Neuronal stem cell (in vitro differentiated cells): ENCODE measurements at regions not wholly inside any gene's neighbourhood (a gene's known extent, or its start where the extent isn't known, plus 50 kb on each side); places are given as distances from the start of the nearest gene placed in this dataset.

Experiments used
- DNase-seq: peaks from one replicate; pipeline ENCODE4 v3.0.0-alpha.2; 2013; ENCODE audit warnings: low spot score
- H2AFZ ChIP-seq: one replicate; pipeline ENCODE4 v1.6.1; 2013; ENCODE audit warnings: mild to moderate bottlenecking, low read length, inconsistent platforms
- H2AK5ac ChIP-seq: 2 replicates; pipeline ENCODE4 v1.6.1; 2013; ENCODE audit warnings: low read depth, mild to moderate bottlenecking, inconsistent platforms, low read length, moderate library complexity, mixed read lengths
- H2BK120ac ChIP-seq: 2 replicates; pipeline ENCODE4 v1.6.1; 2013; ENCODE audit warnings: low read depth, mild to moderate bottlenecking, inconsistent platforms, low read length, moderate library complexity, mixed read lengths
- H2BK12ac ChIP-seq: one replicate; pipeline ENCODE4 v1.6.1; 2013; ENCODE audit warnings: low read length, inconsistent platforms
- H2BK15ac ChIP-seq: 2 replicates; pipeline ENCODE4 v1.6.1; 2013; ENCODE audit warnings: mild to moderate bottlenecking, low read length, inconsistent platforms, mixed read lengths
- H2BK5ac ChIP-seq: one replicate; pipeline ENCODE4 v1.6.1; 2013; ENCODE audit warnings: inconsistent platforms, mild to moderate bottlenecking, low read length, moderate library complexity
- H3K14ac ChIP-seq: one replicate; pipeline ENCODE4 v1.6.1; 2013; ENCODE audit warnings: low read length, inconsistent platforms
- H3K18ac ChIP-seq: 2 replicates; pipeline ENCODE4 v1.6.1; 2013; ENCODE audit warnings: low read length, inconsistent platforms
- H3K23ac ChIP-seq: 2 replicates; pipeline ENCODE4 v1.6.1; 2013; ENCODE audit warnings: low read depth, mild to moderate bottlenecking, mixed read lengths, low read length, inconsistent platforms; ENCODE audit not compliant: poor library complexity
- H3K27ac ChIP-seq: replicated peaks from 3 replicates; pipeline ENCODE4 v1.5.1; 2013; ENCODE audit warnings: low read length, inconsistent platforms
- H3K27me3 ChIP-seq, 3 experiments: 2 replicates each; pipeline ENCODE4 v1.6.1; 2013; ENCODE audit warnings: low read length in 3 of 3, mild to moderate bottlenecking in 2 of 3, inconsistent platforms in 1 of 3, low read depth in 1 of 3, mixed read lengths in 1 of 3, moderate library complexity in 1 of 3; ENCODE audit not compliant: control insufficient read depth in 3 of 3, insufficient read depth in 3 of 3
- H3K36me3 ChIP-seq, 2 donors: replicated peaks in 1 of 2; 2 replicates each; pipeline ENCODE4 v1.6.1; 2013; ENCODE audit warnings: low read length in 2 of 2; ENCODE audit not compliant: control insufficient read depth in 2 of 2, insufficient read depth in 2 of 2
- H3K4ac ChIP-seq: 2 replicates; pipeline ENCODE4 v1.6.1; 2013; ENCODE audit warnings: inconsistent platforms, mild to moderate bottlenecking, low read length, moderate library complexity
- H3K4me1 ChIP-seq, 2 donors: 1 replicate in 1 of 2; 2 replicates in 1 of 2; pipeline ENCODE4 v1.6.1; 2013; ENCODE audit warnings: low read length in 2 of 2, low read depth in 1 of 2; ENCODE audit not compliant: control insufficient read depth in 2 of 2, insufficient read depth in 1 of 2
- H3K4me2 ChIP-seq: one replicate; pipeline ENCODE4 v1.6.1; 2013; ENCODE audit warnings: mild to moderate bottlenecking, low read length, inconsistent platforms; ENCODE audit not compliant: insufficient read depth, poor library complexity, severe bottlenecking
- H3K4me3 ChIP-seq, 2 donors: 2 replicates each; pipeline ENCODE4 v1.5.1; 2013; ENCODE audit warnings: low read length in 2 of 2, mild to moderate bottlenecking in 2 of 2, inconsistent platforms in 1 of 2, moderate library complexity in 1 of 2
- H3K79me1 ChIP-seq: one replicate; pipeline ENCODE4 v1.6.1; 2013; ENCODE audit warnings: low read depth, mild to moderate bottlenecking, inconsistent platforms, low read length, moderate library complexity
- H3K9ac ChIP-seq: one replicate; pipeline ENCODE4 v1.6.1; 2013; ENCODE audit warnings: mild to moderate bottlenecking, low read depth, low read length, inconsistent platforms; ENCODE audit not compliant: poor library complexity
- H3K9me3 ChIP-seq, 2 donors: replicated peaks in 1 of 2; 2 replicates each; pipeline versions ENCODE3 to v1.6.1; 2013; ENCODE audit warnings: low read length in 2 of 2, mild to moderate bottlenecking in 2 of 2, inconsistent platforms in 1 of 2, low read depth in 1 of 2, mixed read lengths in 1 of 2, moderate library complexity in 1 of 2; ENCODE audit not compliant: control insufficient read depth in 2 of 2, insufficient read depth in 1 of 2
- H4K8ac ChIP-seq: one replicate; pipeline ENCODE4 v1.6.1; 2013; ENCODE audit warnings: low read depth, mild to moderate bottlenecking, inconsistent platforms, low read length, moderate library complexity
- H4K91ac ChIP-seq: one replicate; pipeline ENCODE4 v1.6.1; 2013; ENCODE audit warnings: low read length, low read depth, mild to moderate bottlenecking, inconsistent platforms; ENCODE audit not compliant: poor library complexity
- WGBS, 2 donors: extraction: QIAGEN DNeasy Blood & Tissue Kit; methylation state at CpG; one replicate each; pipeline ENCODE4 v1.1.7; 2013; ENCODE audit warnings: missing lambda C conversion rate in 2 of 2, mixed read lengths in 1 of 2; ENCODE audit not compliant: insufficient read length in 2 of 2, insufficient replicate concordance in 1 of 2; ENCODE audit errors: extremely low coverage in 2 of 2; 5-methylcytosine and 5-hydroxymethylcytosine counted together

- no CpG with 5 or more reads among the region's 3 CpGs for WGBS, 2 donors
These were observed 106.1 kb upstream of the CHODL start for GRCh38 chr21:18138507-18138906.

DNA sequence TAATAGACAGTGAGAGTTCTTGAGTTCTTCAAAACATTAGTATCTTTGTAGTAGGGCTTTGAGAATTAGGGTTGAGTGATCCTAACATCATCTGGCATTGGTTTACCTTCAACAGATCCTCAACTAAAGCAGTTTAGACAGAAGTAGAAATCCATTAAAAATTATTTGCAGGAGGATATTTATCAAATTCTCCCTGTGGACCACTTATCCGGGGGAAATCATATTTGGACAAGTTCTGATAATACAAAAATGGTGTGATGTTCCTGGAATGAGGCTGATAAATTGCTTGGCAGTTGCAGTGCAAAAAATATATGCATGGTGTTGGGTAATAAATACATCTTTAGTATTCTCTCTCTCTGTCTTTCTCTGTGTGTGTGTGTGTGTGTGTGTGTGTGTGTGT is 115.1 kb upstream of the CHODL start:
- Histone ChIP-seq H2AFZ (no peak overlapping the region), H2BK12ac (no peak overlapping the region), H3K9ac (no peak overlapping the region), H2AK5ac (no peak overlapping the region), H3K4ac (no peak overlapping the region), H2BK5ac (no peak overlapping the region), H3K14ac (no peak overlapping the region), H3K27me3 (no peaks in the 10 kb centered on the region), H3K4me1 (no peaks in the 10 kb centered on the region), H3K4me3 (no peak overlapping the region), H2BK15ac (no peak overlapping the region), H2BK120ac (no peak overlapping the region), H3K9me3 (no peaks in the 10 kb centered on the region), H4K8ac (no peak overlapping the region), H3K79me1 (no peaks in the 10 kb centered on the region), H3K4me2 (no peak overlapping the region), H3K27ac (no peak overlapping the region), H4K91ac (no peak overlapping the region), H3K23ac (no peak overlapping the region), H3K18ac (no peak overlapping the region), H3K36me3 (no peaks in the 10 kb centered on the region)
- no peak for DNase-seq
- no CpG with 5 or more reads among the region's 1 CpG for WGBS, 2 donors

More at GRCh38 chr21:18138507-18138906, 106.1 kb upstream of the CHODL start:
- Histone ChIP-seq H3K4me1 (no peaks in the 10 kb centered on the region), H3K9me3 (no peaks in the 10 kb centered on the region), H3K18ac (no peak overlapping the region), H3K27ac (no peak overlapping the region), H4K91ac (no peak overlapping the region), H3K36me3 (no peaks in the 10 kb centered on the region), H2BK15ac (no peak overlapping the region), H3K4me2 (no peak overlapping the region), H2BK120ac (no peak overlapping the region), H3K4ac (no peak overlapping the region), H3K9ac (no peak overlapping the region), H3K23ac (no peak overlapping the region), H3K14ac (no peak overlapping the region), H3K27me3 (no peaks in the 10 kb centered on the region), H3K4me3 (no peak overlapping the region), H2BK5ac (no peak overlapping the region), H2AFZ (no peak overlapping the region), H4K8ac (no peak overlapping the region), H2BK12ac (no peak overlapping the region), H3K79me1 (no peaks in the 10 kb centered on the region), H2AK5ac (no peak overlapping the region)
- DNase-seq, result no peak

DNA sequence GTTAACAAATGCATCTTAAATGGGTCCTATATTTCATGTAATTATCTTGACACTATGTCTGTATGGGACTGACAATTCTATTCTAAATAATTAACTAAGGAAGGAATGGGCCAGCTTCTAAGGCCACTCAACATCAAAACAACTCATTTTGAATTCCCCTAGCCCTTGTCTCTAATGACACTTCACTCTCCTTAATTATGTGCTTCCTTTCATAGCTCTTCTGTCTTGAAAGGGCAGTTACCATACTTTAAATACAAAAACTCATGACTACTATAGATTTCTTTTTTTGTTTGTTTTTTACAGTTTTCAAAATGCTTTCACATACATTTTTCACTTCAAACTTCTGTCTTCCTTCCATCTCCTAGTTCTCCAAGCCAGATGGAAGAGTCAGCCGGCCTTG is 126.1 kb upstream of the CHODL start:
- Histone ChIP-seq H2BK12ac (no peak overlapping the region), H3K23ac (no peak overlapping the region), H4K91ac (no peak overlapping the region), H3K18ac (no peak overlapping the region), H3K4me2 (no peak overlapping the region), H2AFZ (no peak overlapping the region), H2BK15ac (no peak overlapping the region), H2AK5ac (no peak overlapping the region), H4K8ac (no peak overlapping the region), H3K79me1 (no peaks in the 10 kb centered on the region), H3K9me3 (no peaks in the 10 kb centered on the region), H3K4me3 (no peak overlapping the region), H3K14ac (no peak overlapping the region), H3K27me3 (no peaks in the 10 kb centered on the region), H2BK120ac (no peak overlapping the region), H3K36me3 (no peaks in the 10 kb centered on the region), H3K4me1 (peaks cover 0 to 2% of the 10 kb centered on the region in 2 donors), H2BK5ac (no peak overlapping the region), H3K27ac (no peak overlapping the region), H3K4ac (no peak overlapping the region), H3K9ac (no peak overlapping the region)
- no peak for DNase-seq
- WGBS, 2 donors, result no CpG with 5 or more reads among the region's 1 CpG

DNA sequence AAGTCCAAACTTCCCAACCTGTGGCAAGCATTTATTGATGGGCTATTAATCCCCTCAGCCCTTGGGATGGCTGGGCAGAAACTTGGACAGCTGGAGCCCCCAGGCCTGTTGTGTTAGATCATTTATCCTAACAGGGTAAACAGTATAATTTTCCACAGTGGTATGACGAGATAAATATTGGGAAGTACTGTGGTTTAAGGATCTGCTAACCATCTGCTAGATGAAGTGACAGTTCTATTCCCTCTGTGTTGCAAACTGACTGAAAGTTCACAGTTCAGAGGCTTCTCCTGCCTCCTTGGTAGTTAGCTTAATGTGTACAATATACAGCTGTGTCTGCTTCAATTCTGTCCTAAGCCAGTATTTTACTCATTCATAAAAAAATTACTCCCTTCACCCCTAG is 127.5 kb upstream of the CHODL start:
- Histone ChIP-seq H3K23ac (no peak overlapping the region), H3K9ac (no peak overlapping the region), H2AFZ (no peak overlapping the region), H2BK5ac (no peak overlapping the region), H2BK15ac (no peak overlapping the region), H4K8ac (no peak overlapping the region), H3K9me3 (no peaks in the 10 kb centered on the region), H2BK12ac (no peak overlapping the region), H3K4me2 (no peak overlapping the region), H2AK5ac (no peak overlapping the region), H3K79me1 (no peaks in the 10 kb centered on the region), H3K36me3 (no peaks in the 10 kb centered on the region), H3K27ac (no peak overlapping the region), H3K4me1 (peaks cover 0 to 2% of the 10 kb centered on the region in 2 donors), H3K14ac (no peak overlapping the region), H3K18ac (no peak overlapping the region), H2BK120ac (no peak overlapping the region), H3K4ac (no peak overlapping the region), H4K91ac (no peak overlapping the region), H3K4me3 (no peak overlapping the region), H3K27me3 (no peaks in the 10 kb centered on the region)
- WGBS, 2 donors, result no CpG with 5 or more reads among the region's 1 CpG
- no peak for DNase-seq
